ENCODE measurements at regions not wholly inside any gene's neighbourhood (a gene's known extent, or its start where the extent isn't known, plus 50 kb on each side); places are given as distances from the start of the nearest gene placed in this dataset.

DNA sequence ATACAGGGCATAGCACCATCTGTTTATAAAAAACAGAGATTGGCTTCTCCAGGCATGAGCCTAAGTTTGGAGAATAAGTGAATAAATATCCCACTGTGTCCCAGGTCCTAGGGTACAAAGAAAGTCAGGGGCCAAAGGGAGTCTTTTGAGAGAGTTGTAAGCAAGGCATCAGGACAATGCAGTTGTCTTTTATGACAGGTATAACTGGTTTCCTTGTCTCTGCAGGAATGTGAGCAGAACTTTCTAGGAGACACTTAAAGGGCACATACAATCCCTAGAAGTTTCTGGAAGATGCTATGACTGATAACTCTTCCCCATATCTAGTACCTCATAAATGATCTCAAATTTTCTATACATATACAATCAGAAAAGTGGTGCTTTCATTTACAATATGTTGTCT, 245.6 kb upstream of the RGMB start:
- dilution Hi-C loops (cut with HindIII; ENCODE audit: low sequenced_read_pairs, unreplicated experiment) (no loop called here), in situ Hi-C loops (cut with MboI; ENCODE audit: low sequenced_read_pairs) (no loop called here), intact Hi-C loops (cut with micrococcal nuclease) (no loop called here)
- no peak overlapping the region for H3K23ac ChIP-seq (ENCODE audit: low read depth, low read length)
- H2AK9ac ChIP-seq (replicated peaks; ENCODE audit: low read depth, low read length, poor library complexity), result no peak overlapping the region
- DNase-seq (no peak), ATAC-seq (ENCODE audit: low read depth) (no peak)
- H2AFZ ChIP-seq (replicated peaks; ENCODE audit: low read length, poor library complexity), result no peak overlapping the region
- no peak overlapping the region for H3K4ac ChIP-seq (ENCODE audit: low read depth, low read length)
- H4K91ac ChIP-seq (ENCODE audit: insufficient read depth, low read depth, low read length), result no peak overlapping the region
- no peaks in the 10 kb centered on the region for H3K79me1 ChIP-seq (ENCODE audit: low read depth in 1 of 2, low read length in 2 of 2)
- CTCF ChIA-PET, result interaction anchor here (0.6 kb wide), 1 partner anchor 650 kb away, joined by 3 read pairs; no protein-coding TSS in a partner anchor
- H2BK5ac ChIP-seq (ENCODE audit: low read depth, low read length, poor library complexity, severe bottlenecking), result no peak overlapping the region
- no peak overlapping the region for H3K14ac ChIP-seq (replicated peaks; ENCODE audit: low read depth, low read length)
- H3K4me3 ChIP-seq (ENCODE audit: insufficient read depth, low read depth, low read length), result no peak overlapping the region
- H3K36me3 ChIP-seq (ENCODE audit: control insufficient read depth, insufficient read depth, low read length), result no peaks in the 10 kb centered on the region
- no peak overlapping the region for H3K4me2 ChIP-seq (ENCODE audit: low read depth, low read length)
- H4K5ac ChIP-seq (ENCODE audit: low read depth, low read length), result no peak overlapping the region
- H2BK15ac ChIP-seq (ENCODE audit: low read depth, low read length), result no peak overlapping the region
- no peak overlapping the region for H3K56ac ChIP-seq (ENCODE audit: extremely low read depth, insufficient read depth, low read length)
- H3K18ac ChIP-seq (ENCODE audit: low read depth, low read length), result no peak overlapping the region
- H3K4me1 ChIP-seq (ENCODE audit: control insufficient read depth, insufficient read depth, low read length), result no peaks in the 10 kb centered on the region
- H3K27ac ChIP-seq (ENCODE audit: insufficient read depth, low read length), result no peak overlapping the region
- no peak overlapping the region for H2BK20ac ChIP-seq (ENCODE audit: low read depth, low read length)
- H3K9me1 ChIP-seq (ENCODE audit: insufficient read depth, low read length), result no peaks in the 10 kb centered on the region
- no peak overlapping the region for H3K9ac ChIP-seq (ENCODE audit: low read depth, low read length)
- no peak overlapping the region for H2AK5ac ChIP-seq (ENCODE audit: low read depth, low read length)
- no peaks in the 10 kb centered on the region for H3K9me3 ChIP-seq (ENCODE audit: control insufficient read depth, insufficient read depth, low read length)
- H4K8ac ChIP-seq (ENCODE audit: low read depth in 2 of 2, low read length in 2 of 2), result no peak overlapping the region
- no peaks in the 10 kb centered on the region for H4K20me1 ChIP-seq (ENCODE audit: insufficient read depth, low read length)
- TF ChIP-seq RCOR1 (IDR thresholded peaks at IDR 0.05; ENCODE audit: insufficient replicate concordance, low read length) (no peak), MAFK (IDR thresholded peaks at IDR 0.05; ENCODE audit: low read depth, low read length) (no peak), MXI1 (IDR thresholded peaks at IDR 0.05; ENCODE audit: borderline replicate concordance, low read depth, low read length) (no peak), CEBPB (IDR thresholded peaks at IDR 0.05; ENCODE audit: low read depth, low read length) (no peak), MAZ (IDR thresholded peaks at IDR 0.05; ENCODE audit: borderline replicate concordance, low read depth, low read length) (no peak), NFE2L2 (IDR thresholded peaks at IDR 0.05; ENCODE audit: low read depth, low read length) (no peak), POLR2A (IDR thresholded peaks at IDR 0.05; ENCODE audit: low read depth, low read length) (no peak), ELK1 (IDR thresholded peaks at IDR 0.05; ENCODE audit: borderline replicate concordance, low read depth, low read length) (no peak), FOS (IDR thresholded peaks at IDR 0.05; ENCODE audit: low read depth, low read length) (no peak), RAD21 (IDR thresholded peaks at IDR 0.05; ENCODE audit: low read length) (no peak), BHLHE40 (IDR thresholded peaks at IDR 0.05; ENCODE audit: low read depth, low read length) (no peak), CHD1 (IDR thresholded peaks at IDR 0.05; ENCODE audit: low read depth, low read length) (no peak), SMC3 (IDR thresholded peaks at IDR 0.05; ENCODE audit: low read depth, low read length) (no peak), RFX5 (IDR thresholded peaks at IDR 0.05; ENCODE audit: low read depth, low read length) (no peak)
- TF ChIP-seq, protein P1, sequence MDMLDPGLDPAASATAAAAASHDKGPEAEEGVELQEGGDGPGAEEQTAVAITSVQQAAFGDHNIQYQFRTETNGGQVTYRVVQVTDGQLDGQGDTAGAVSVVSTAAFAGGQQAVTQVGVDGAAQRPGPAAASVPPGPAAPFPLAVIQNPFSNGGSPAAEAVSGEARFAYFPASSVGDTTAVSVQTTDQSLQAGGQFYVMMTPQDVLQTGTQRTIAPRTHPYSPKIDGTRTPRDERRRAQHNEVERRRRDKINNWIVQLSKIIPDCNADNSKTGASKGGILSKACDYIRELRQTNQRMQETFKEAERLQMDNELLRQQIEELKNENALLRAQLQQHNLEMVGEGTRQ (IDR thresholded peaks at IDR 0.05; ENCODE audit: low read depth, low read length), result no peak
- no TSS peak for BruUV-seq (replicated peaks)
- H2BK120ac ChIP-seq (ENCODE audit: low read depth, low read length), result no peak overlapping the region
- H3K27me3 ChIP-seq (ENCODE audit: control insufficient read depth, insufficient read depth, low read length), result no peaks in the 10 kb centered on the region
- POLR2A ChIA-PET (ENCODE audit: unreplicated experiment), result no interaction called here
